Sigmoid colon (tissue), 6 donors: ENCODE measurements at regions not wholly inside any gene's neighbourhood (a gene's known extent, or its start where the extent isn't known, plus 50 kb on each side); places are given as distances from the start of the nearest gene placed in this dataset.
"Not testable (repeated sequence)": the region's sequence is repeated elsewhere in the genome, so short reads cannot be mapped to it uniquely, and the experiment has no call there.

Experiments used
- DNase-seq: peaks from one replicate; pipeline ENCODE4 v3.0.0-alpha.2; 2019
- H3K27ac ChIP-seq, 4 donors: fragments of 200-600 bp; sonication (generic); one replicate each; pipeline ENCODE4 v1.5.1; 2016 to 2019; ENCODE audit warnings: mild to moderate bottlenecking in 1 of 4
- H3K27me3 ChIP-seq, 3 donors: fragments of 200-600 bp; sonication (generic); one replicate each; pipeline ENCODE4 v1.5.1; 2019; ENCODE audit warnings: mild to moderate bottlenecking in 1 of 3
- H3K36me3 ChIP-seq, 4 donors: fragments of 200-600 bp; sonication (generic); one replicate each; pipeline ENCODE4 v1.5.1; 2016 to 2019
- H3K4me1 ChIP-seq, 4 donors: fragments of 200-600 bp; sonication (generic); one replicate each; pipeline ENCODE4 v1.5.1; 2017 to 2019
- H3K4me3 ChIP-seq, 4 donors: fragments of 200-600 bp; sonication (generic); one replicate each; pipeline ENCODE4 v1.5.1; 2017 to 2019; ENCODE audit warnings: mild to moderate bottlenecking in 2 of 4, moderate library complexity in 1 of 4
- H3K9me3 ChIP-seq, 4 donors: fragments of 200-600 bp in 3 of 4; sonication (generic) in 3 of 4; one replicate each; pipeline versions ENCODE4 v1.5.1 to v1.6.1; 2013 to 2019
- EP300 ChIP-seq, 4 donors: sonication (generic); formaldehyde crosslinking; IDR thresholded peaks; one replicate each; pipeline ENCODE4 v1.6.1; 2017; ENCODE audit warnings: antibody characterized with exemption in 4 of 4
- POLR2A ChIP-seq, 2 donors: fragments of 450-650 bp; IDR thresholded peaks; one replicate each; pipeline ENCODE4 v1.6.1; 2016; ENCODE audit warnings: antibody characterized with exemption in 2 of 2, mild to moderate bottlenecking in 2 of 2, moderate library complexity in 2 of 2
- POLR2AphosphoS5 ChIP-seq, 4 donors: sonication (generic); formaldehyde crosslinking; IDR thresholded peaks; one replicate each; pipeline ENCODE4 v1.6.1; 2017; ENCODE audit warnings: antibody characterized with exemption in 4 of 4
- WGBS, 2 donors: extraction: QIAGEN DNeasy Blood & Tissue Kit; methylation state at CpG; one replicate each; pipeline ENCODE4 v1.1.7; 2013; 5-methylcytosine and 5-hydroxymethylcytosine counted together
- intact Hi-C: fragments of 100-400 bp; cut with DNase I; formaldehyde crosslinking; loops from one replicate; pipeline ENCODE4 v1.15.1; 2023
- TF ChIP-seq, protein P1 (sequence below), 4 experiments: fragments of 450-650 bp in 3 of 4; fragments of 200-600 bp in 1 of 4; IDR thresholded peaks; one replicate each; pipeline ENCODE4 v1.5.1; 2016 to 2019; ENCODE audit warnings: antibody characterized with exemption in 4 of 4, mild to moderate bottlenecking in 3 of 4, moderate library complexity in 2 of 4
- donor health status: healthy with polysubstance abuse.
- donor health status: healthy.

DNA sequence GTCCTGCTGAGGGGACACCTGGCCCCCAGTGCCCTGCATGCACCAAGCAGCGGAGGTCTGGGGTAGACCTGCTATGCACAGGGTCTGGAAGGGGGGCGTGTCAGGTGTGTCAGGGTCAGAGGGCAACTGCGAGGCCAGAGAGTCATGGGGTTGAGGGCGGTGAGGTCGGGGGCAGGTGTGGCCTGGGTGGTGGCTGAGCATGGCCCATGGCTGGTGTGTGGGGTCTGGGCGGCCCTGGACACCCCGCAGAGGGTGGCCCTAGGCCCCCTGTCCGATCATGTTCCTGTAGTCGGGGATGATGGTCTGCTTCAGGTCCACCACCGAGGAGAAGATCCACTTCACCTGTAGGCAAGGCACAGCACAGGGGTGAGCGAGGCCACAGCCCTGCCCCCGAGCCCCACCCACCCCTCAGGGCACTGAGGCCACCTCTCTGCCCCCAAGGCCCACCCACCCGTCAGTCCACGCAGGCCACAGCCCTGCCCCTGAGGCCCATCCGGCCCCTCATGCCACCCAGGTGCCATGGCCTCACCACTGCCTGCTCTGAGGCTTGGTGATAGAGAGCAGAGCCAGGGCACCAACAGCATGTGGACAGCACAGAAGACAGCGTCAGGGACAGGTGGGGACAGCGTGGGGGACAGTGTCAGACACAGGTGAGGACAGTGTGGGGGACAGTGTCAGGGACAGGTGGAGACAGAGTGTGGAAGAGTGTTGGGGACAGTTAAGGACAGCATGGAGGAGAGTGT is 211.3 kb downstream of the TMEM121 start:
- Histone ChIP-seq H3K36me3 (no peaks in the 10 kb centered on the region), H3K9me3 (no peaks in the 10 kb centered on the region), H3K27ac (no peak overlapping the region), H3K27me3 (no peaks in the 10 kb centered on the region), H3K4me1 (no peaks in the 10 kb centered on the region), H3K4me3 (no peak overlapping the region)
- no peak for TF ChIP-seq EP300 (IDR thresholded peaks at IDR 0.05)
- no peak for DNase-seq
- intact Hi-C loops = no loop called here
- 71 to 90% methylated on average over 17 of the region's 17 CpGs for WGBS, 2 donors

DNA sequence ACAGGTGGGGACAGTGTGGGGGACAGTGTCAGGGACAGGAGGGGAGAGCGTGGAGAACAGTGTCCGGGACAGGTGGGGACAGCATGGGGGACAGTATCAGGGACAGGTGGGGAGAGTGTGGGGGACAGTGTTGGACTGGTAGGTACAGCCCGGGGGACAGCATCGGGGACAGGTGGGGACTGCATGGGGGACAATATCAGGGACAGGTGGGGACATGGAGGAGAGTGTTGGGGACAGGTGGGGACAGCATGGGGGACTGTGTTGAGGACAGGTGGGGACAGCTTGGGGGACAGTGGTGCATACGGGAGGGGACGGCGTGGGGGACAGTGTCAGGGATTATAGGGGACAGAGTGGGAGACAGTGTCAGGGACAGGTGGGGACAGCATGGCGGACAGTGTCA is 212.3 kb downstream of the TMEM121 start:
- 87 to 95% methylated on average over 8 of the region's 8 CpGs for WGBS, 2 donors
- intact Hi-C loops = no loop called here
- no peak for DNase-seq

DNA sequence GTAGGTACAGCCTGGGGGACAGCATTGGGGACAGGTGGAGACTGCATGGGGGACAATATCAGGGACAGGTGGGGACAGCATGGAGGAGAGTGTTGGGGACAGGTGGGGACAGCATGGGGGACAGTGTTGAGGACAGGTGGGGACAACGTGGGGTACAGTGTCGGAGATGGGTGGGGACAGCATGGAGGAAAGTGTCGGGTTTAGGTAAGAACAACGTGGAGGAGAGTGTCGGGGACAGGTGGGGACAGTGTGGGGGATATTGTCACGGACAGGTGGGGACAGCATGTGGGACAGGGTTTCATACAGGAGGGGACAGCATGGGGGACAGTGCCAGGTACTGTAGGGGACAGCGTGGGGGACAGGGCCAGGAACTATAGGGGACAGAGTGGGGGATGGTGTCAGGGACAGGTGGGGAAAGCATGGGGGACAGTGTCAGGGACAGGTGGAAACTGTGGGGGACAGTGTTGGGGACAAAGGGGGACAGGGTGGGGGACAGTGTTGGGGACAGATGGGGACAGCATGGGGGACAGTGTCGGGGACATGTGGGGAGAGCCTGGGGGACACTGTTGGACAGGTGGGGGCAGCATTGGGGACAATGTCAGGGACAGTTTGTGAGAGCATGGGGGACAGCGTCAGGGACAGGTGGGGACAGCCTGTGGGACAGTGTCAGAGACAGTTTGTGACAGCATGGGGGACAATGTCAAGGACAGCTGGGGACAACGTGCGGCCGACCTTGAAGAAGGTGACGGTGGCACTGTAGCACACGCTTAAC is 213.1 kb downstream of the TMEM121 start:
- Histone ChIP-seq H3K9me3 (no peaks in the 10 kb centered on the region), H3K27me3 (no peaks in the 10 kb centered on the region), H3K4me3 (no peak overlapping the region), H3K27ac (no peak overlapping the region), H3K4me1 (no peaks in the 10 kb centered on the region), H3K36me3 (no peaks in the 10 kb centered on the region)
- intact Hi-C loops = no loop called here
- TF ChIP-seq EP300 (IDR thresholded peaks at IDR 0.05) = no peak
- DNase-seq = no peak
- 77 to 90% methylated on average over 14 of the region's 14 CpGs for WGBS, 2 donors

More for the DNA sequence above, 212.3 kb downstream of the TMEM121 start:
- no peak for TF ChIP-seq EP300 (IDR thresholded peaks at IDR 0.05)
- TF ChIP-seq, protein P1, sequence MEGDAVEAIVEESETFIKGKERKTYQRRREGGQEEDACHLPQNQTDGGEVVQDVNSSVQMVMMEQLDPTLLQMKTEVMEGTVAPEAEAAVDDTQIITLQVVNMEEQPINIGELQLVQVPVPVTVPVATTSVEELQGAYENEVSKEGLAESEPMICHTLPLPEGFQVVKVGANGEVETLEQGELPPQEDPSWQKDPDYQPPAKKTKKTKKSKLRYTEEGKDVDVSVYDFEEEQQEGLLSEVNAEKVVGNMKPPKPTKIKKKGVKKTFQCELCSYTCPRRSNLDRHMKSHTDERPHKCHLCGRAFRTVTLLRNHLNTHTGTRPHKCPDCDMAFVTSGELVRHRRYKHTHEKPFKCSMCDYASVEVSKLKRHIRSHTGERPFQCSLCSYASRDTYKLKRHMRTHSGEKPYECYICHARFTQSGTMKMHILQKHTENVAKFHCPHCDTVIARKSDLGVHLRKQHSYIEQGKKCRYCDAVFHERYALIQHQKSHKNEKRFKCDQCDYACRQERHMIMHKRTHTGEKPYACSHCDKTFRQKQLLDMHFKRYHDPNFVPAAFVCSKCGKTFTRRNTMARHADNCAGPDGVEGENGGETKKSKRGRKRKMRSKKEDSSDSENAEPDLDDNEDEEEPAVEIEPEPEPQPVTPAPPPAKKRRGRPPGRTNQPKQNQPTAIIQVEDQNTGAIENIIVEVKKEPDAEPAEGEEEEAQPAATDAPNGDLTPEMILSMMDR (IDR thresholded peaks at IDR 0.05) = no peak
- no peak overlapping the region for H3K27ac ChIP-seq
- H3K4me3 ChIP-seq = no peak overlapping the region
- no peaks in the 10 kb centered on the region for H3K9me3 ChIP-seq
- H3K4me1 ChIP-seq = no peaks in the 10 kb centered on the region
- no peaks in the 10 kb centered on the region for H3K36me3 ChIP-seq
- no peaks in the 10 kb centered on the region for H3K27me3 ChIP-seq

DNA sequence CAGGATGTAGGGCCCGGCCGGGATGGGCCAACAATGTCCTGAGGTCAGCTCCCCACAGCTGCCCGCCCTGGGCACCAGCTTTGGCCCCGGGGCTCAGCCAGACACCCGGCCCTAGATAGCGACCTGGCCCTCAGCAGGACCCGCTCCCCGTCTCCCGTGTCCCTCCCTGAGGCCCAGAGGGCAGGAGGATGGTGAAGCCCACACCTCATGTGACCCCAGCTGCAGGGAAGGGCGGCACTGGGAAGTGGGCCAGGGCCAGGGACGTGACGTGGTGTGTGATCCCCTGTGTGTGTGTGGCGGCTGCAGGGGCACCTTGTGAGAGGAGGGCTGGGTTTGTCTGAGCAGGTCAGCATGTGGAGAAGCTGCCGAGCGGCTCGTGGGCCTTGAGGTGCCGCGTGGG is 213.9 kb downstream of the TMEM121 start:
- H3K4me3 ChIP-seq, H3K9me3 ChIP-seq, H3K4me1 ChIP-seq, DNase-seq, H3K27me3 ChIP-seq, intact Hi-C loops, H3K36me3 ChIP-seq, H3K27ac ChIP-seq: not testable (repeated sequence)
- 70 to 84% methylated on average over 18 of the region's 18 CpGs for WGBS, 2 donors

DNA sequence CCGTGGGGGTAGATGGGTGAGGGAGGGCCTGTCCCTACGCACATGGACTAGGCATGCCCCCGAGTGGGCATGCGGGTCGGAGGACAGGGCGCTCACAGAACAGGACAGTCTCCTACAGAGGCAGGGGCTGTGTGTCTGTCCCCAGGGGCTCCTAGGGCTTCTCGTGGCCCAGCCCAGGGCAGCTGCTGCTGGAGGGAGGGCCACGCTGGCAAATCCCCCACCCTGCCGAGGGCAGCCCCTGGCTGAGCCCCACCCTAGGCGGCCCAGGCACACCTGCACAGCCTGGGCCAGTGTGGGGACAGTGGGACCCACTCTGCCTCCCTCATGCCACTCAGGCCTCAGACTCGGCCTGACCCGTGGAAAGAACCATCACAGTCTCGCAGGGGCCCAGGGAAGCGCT is 214.6 kb downstream of the TMEM121 start:
- WGBS, 2 donors = 70 to 79% methylated on average over 7 to 8 of the region's 14 CpGs
- H3K36me3 ChIP-seq, DNase-seq, H3K9me3 ChIP-seq, H3K4me3 ChIP-seq, H3K27me3 ChIP-seq, H3K4me1 ChIP-seq, intact Hi-C loops, H3K27ac ChIP-seq: not testable (repeated sequence)

DNA sequence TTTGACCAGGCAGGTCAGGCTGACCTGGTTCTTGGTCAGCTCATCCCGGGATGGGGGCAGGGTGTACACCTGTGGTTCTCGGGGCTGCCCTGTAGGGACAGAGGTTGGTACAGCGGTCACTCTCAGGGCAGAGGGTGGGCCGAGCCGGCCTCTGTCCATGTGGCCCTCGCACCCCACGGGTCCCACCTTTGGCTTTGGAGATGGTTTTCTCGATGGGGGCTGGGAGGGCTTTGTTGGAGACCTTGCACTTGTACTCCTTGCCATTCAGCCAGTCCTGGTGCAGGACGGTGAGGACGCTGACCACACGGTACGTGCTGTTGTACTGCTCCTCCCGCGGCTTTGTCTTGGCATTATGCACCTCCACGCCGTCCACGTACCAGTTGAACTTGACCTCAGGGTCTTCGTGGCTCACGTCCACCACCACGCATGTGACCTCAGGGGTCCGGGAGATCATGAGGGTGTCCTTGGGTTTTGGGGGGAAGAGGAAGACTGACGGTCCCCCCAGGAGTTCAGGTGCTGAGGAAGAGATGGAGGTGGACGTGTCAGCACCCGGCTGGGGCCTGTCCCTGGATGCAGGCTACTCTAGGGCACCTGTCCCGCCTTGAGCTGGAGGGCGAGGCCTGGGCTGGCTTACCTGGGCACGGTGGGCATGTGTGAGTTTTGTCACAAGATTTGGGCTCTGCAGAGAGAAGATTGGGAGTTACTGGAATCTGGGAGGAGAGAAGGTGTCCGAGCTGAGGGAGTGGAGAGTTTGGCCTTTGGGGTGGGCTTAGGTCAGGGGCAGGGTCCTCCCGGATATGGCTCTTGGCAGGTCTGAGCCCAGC is 215.5 kb downstream of the TMEM121 start:
- intact Hi-C loops, H3K4me3 ChIP-seq, H3K4me1 ChIP-seq, H3K9me3 ChIP-seq, DNase-seq, H3K27ac ChIP-seq, H3K27me3 ChIP-seq, H3K36me3 ChIP-seq: not testable (repeated sequence)
- 85 to 90% methylated on average over 28 to 29 of the region's 29 CpGs for WGBS, 2 donors

DNA sequence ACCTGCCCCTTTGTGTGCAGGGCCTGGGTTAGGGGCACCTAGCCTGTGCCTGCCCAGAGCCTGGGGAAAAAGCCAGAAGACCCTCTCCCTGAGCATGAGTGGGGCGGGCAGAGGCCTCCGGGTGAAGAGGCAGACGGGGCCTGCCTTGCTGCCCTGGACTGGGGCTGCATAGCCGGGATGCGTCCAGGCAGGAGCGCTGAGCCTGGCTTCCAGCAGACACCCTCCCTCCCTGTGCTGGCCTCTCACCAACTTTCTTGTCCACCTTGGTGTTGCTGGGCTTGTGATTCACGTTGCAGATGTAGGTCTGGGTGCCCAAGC is 216.1 kb downstream of the TMEM121 start:
- H3K4me3 ChIP-seq = no peak overlapping the region
- no peaks in the 10 kb centered on the region for H3K4me1 ChIP-seq
- no peaks in the 10 kb centered on the region for H3K27me3 ChIP-seq
- H3K36me3 ChIP-seq = no peaks in the 10 kb centered on the region
- TF ChIP-seq POLR2AphosphoS5 (IDR thresholded peaks at IDR 0.05) (no peak), EP300 (IDR thresholded peaks at IDR 0.05) (no peak), POLR2A (IDR thresholded peaks at IDR 0.05) (no peak)
- TF ChIP-seq, protein P1 (IDR thresholded peaks at IDR 0.05) = no peak
- no peak overlapping the region for H3K27ac ChIP-seq
- intact Hi-C loops = no loop called here
- no peak for DNase-seq
- H3K9me3 ChIP-seq = no peaks in the 10 kb centered on the region
- WGBS, 2 donors = 79 to 87% methylated on average over 7 of the region's 7 CpGs

DNA sequence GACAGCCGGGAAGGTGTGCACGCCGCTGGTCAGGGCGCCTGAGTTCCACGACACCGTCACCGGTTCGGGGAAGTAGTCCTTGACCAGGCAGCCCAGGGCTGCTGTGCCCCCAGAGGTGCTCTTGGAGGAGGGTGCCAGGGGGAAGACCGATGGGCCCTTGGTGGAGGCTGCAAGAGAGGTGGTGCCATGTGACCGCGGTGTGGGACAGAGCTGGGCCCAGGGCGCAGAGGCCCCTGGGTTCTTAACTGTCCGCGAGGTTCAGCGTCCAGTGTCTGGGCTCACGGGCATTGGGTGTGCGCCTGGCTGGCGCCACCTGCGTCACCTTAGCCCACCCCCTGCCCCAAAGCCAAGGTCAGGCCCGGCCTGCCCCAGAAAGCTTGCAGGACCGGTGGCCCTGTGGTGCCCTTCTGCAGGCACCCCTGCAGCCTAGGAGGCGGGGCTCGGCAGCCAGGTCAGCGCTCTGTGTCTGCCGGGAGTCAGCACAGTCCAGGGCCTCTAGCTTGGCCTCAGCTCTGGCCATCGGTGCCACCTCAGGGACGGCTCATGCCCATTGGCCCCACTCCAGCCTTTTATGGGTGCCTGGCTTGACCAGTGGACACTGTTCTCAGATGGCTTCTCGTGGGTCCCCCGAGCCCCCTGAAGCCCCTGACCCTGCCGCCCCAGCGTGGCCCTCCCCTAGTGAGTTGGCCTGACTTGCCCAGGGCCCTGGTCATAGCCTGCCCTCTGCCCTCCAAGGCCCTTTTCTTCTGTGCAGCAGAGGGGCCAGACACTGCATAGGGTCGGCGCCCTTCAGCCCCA is 216.7 kb downstream of the TMEM121 start:
- 79 to 83% methylated on average over 24 to 25 of the region's 33 CpGs for WGBS, 2 donors
- H3K4me3 ChIP-seq, H3K9me3 ChIP-seq, H3K27me3 ChIP-seq, intact Hi-C loops, H3K4me1 ChIP-seq, H3K27ac ChIP-seq, DNase-seq, H3K36me3 ChIP-seq: not testable (repeated sequence)

DNA sequence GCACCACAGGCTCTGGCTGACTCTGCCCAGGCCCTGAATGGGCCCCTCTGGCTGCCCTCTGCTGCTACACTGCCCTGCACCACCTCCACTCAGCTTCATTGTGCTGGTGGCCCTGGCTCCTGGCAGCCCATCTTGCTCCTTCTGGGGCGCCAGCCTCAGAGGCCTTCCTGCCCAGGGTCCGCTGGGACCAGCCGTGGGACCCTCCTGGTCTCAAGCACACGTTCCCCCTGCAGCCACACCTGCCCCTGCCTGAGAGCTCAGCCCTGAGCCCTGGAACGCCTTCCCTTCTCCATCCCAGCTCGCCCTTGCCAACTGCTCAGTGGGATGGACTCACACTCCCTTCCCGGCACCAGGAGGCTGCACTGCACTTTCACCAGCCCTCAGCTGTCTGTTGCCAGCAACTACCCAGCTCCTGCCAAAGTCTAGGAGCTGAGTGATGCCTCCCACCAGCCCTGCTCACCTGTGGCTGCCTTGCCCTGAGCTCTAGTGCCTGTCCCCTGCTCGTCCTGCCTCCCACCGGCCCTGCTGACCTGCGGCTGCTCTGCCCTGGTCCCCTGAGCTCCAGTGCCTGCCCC is 217.9 kb downstream of the TMEM121 start:
- 42 to 67% methylated on average over 8 to 10 of the region's 10 CpGs for WGBS, 2 donors
- DNase-seq = not testable (repeated sequence)

More for the DNA sequence above, 217.9 kb downstream of the TMEM121 start:
- H3K27me3 ChIP-seq, H3K9me3 ChIP-seq, H3K4me1 ChIP-seq, H3K4me3 ChIP-seq, H3K27ac ChIP-seq, H3K36me3 ChIP-seq, intact Hi-C loops: not testable (repeated sequence)
